Neutrophil (primary cell): ENCODE measurements at regions not wholly inside any gene's neighbourhood (a gene's known extent, or its start where the extent isn't known, plus 50 kb on each side); places are given as distances from the start of the nearest gene placed in this dataset.

Experiments
- H3K27ac ChIP-seq: fragments of 200-600 bp; sonication (generic); 2 replicates; pipeline ENCODE4 v1.5.1; 2016; ENCODE audit warnings: mild to moderate bottlenecking, moderate library complexity
- H3K27me3 ChIP-seq: fragments of 200-600 bp; sonication (generic); 2 replicates; pipeline ENCODE4 v1.6.0; 2016; ENCODE audit warnings: mild to moderate bottlenecking
- H3K36me3 ChIP-seq: fragments of 200-600 bp; sonication (generic); 2 replicates; pipeline ENCODE4 v1.5.1; 2017
- H3K4me1 ChIP-seq, 2 experiments: fragments of 200-600 bp in 1 of 2; sonication (generic) in 1 of 2; 1 replicate in 1 of 2; 2 replicates in 1 of 2; pipeline versions ENCODE4 v1.5.1 to v1.6.1; 2013 to 2016; ENCODE audit warnings: low read depth in 1 of 2, low read length in 1 of 2, mild to moderate bottlenecking in 1 of 2, moderate library complexity in 1 of 2; ENCODE audit not compliant: control insufficient read depth in 1 of 2, insufficient read depth in 1 of 2
- H3K4me3 ChIP-seq, 2 experiments: fragments of 200-600 bp in 1 of 2; sonication (generic) in 1 of 2; 1 replicate in 1 of 2; 2 replicates in 1 of 2; pipeline ENCODE4 v1.5.1; 2013 to 2016; ENCODE audit warnings: low read depth in 1 of 2, low read length in 1 of 2, mild to moderate bottlenecking in 1 of 2, moderate library complexity in 1 of 2
- H3K9me3 ChIP-seq: fragments of 200-600 bp; sonication (generic); 2 replicates; pipeline ENCODE4 v1.5.1; 2016
- TF ChIP-seq, protein P1 (sequence below): fragments of 200-600 bp; sonication (generic); IDR thresholded peaks from 2 replicates; pipeline ENCODE4 v1.5.1; 2016; ENCODE audit warnings: antibody characterized with exemption

DNA sequence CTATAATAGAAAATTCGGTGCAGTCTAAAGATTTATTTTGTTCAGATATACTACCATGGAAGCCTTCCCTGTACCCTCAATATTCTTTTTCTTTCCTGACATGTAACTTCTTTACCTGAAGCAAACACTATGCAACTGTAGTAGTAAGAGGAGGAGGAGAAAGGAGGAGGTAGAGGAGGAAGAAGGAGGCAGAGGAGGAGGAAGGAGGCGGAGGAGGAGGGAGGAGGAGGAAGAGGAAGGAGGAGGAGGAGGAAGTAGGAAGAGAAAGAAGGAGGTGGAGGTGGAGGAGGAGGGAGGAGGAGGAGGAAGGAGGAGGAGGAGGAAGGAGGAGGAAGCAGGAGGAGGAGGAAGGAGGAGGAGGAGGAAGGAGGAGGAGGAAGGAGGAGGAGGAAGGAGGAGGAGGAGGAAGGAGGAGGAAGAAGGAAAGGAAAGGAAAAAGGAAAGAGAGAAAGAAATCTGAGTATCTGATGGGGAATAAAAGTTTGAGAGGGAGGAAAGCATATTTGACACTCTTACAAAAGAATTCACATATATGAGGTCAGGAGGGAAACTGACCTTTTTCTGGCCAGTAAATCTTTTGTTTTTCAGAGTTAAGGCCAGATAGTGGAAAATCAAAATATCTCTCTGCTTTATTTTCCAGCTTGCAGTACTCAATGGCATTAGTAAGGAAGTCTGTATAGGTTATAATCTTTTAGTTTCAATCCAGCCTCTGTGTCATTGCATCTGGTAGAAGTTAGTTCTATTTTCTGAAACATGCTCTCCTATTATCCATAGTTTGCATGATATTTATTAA is 114.5 kb upstream of the LPAR1 start:
- no peaks in the 10 kb centered on the region for H3K36me3 ChIP-seq
- H3K4me1 ChIP-seq = peaks cover 21 to 23% of the 10 kb centered on the region in 2 experiments
- H3K9me3 ChIP-seq = no peaks in the 10 kb centered on the region
- H3K27ac ChIP-seq = peak overlapping the region; percentile 57
- no peaks in the 10 kb centered on the region for H3K27me3 ChIP-seq
- H3K4me3 ChIP-seq = no peak overlapping the region
- TF ChIP-seq, protein P1, sequence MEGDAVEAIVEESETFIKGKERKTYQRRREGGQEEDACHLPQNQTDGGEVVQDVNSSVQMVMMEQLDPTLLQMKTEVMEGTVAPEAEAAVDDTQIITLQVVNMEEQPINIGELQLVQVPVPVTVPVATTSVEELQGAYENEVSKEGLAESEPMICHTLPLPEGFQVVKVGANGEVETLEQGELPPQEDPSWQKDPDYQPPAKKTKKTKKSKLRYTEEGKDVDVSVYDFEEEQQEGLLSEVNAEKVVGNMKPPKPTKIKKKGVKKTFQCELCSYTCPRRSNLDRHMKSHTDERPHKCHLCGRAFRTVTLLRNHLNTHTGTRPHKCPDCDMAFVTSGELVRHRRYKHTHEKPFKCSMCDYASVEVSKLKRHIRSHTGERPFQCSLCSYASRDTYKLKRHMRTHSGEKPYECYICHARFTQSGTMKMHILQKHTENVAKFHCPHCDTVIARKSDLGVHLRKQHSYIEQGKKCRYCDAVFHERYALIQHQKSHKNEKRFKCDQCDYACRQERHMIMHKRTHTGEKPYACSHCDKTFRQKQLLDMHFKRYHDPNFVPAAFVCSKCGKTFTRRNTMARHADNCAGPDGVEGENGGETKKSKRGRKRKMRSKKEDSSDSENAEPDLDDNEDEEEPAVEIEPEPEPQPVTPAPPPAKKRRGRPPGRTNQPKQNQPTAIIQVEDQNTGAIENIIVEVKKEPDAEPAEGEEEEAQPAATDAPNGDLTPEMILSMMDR = no peak

DNA sequence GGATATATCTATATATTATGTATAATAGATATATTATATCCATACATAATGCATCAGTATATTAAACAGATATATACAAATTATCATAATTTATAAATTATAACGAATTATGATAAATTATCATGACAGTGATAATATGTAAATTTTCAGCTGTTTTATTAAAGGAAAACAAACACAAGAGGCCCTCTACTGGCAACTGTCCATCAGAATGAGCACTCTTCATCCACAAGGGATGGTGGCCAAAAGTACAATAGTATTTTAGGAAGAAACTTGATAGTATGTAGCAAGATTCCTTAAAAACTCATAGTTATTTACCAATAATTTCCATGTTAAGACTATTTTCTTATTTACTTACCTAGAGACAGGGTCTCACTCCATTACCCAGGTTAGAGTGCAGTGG is 113.3 kb upstream of the LPAR1 start:
- peak overlapping the region; percentile 26 for H3K27ac ChIP-seq
- H3K27me3 ChIP-seq = no peaks in the 10 kb centered on the region
- peaks cover 21 to 23% of the 10 kb centered on the region in 2 experiments for H3K4me1 ChIP-seq
- no peak overlapping the region for H3K4me3 ChIP-seq
- TF ChIP-seq, protein P1 = no peak
- no peaks in the 10 kb centered on the region for H3K9me3 ChIP-seq
- H3K36me3 ChIP-seq = no peaks in the 10 kb centered on the region

DNA sequence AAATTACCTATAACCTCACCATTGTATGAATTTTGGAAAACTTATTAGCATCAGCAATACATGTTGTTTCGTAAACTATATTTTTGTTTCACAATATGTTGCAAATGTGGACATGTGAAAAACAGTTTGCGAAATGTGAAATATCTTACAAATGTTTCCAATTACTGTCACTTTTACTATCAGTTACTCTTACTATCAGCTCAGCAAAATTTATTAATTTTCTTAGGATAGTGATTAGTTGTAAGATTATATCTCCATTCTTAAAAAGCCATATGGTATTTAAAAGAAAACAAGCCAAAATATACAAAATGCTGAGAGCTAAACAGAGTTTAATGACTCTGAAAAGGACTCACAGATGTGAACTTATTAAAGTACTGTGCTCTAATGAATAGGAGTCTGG is 111.9 kb upstream of the LPAR1 start:
- no peaks in the 10 kb centered on the region for H3K27me3 ChIP-seq

DNA sequence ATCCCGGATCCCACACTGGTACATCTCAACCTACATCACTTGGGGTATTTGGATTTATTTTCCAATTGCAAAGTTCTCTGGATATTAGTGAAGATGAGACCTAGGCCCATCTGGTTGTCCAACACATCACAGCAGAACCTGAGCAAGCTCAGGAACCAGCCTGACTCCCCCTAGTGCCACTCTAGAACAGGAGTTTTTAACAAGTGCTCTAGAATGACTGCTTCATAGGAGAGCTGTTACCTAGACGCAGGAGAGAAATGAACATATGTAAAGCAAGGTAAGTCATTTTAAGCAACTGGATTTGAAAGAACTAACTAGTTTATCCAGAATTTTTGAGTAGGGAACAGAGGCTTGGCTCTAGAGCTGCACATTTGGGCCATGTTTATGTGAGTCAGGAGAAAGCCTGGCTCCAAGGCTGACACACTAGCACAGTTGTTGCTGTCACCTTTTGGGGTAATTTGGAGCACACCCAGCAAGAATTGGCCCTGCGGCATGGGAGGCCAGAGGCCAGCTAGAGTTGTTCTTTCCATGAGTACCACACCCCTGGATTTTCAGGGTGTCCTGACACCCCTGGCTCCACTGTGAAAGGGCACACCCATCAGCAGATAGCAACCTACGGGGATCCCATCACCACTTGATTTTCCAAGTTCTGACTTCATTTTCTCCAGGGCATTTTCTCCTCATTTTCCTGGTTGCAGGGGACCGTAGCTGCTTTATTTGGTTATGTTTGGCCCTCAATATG is 110.9 kb upstream of the LPAR1 start:
- H3K36me3 ChIP-seq = no peaks in the 10 kb centered on the region
- TF ChIP-seq, protein P1 = no peak
- no peak overlapping the region for H3K4me3 ChIP-seq
- H3K9me3 ChIP-seq = no peaks in the 10 kb centered on the region
- H3K27me3 ChIP-seq = no peaks in the 10 kb centered on the region
- H3K27ac ChIP-seq = no peak overlapping the region
- H3K4me1 ChIP-seq = peaks cover 21 to 23% of the 10 kb centered on the region in 2 experiments

More for the DNA sequence above, 111.9 kb upstream of the LPAR1 start:
- no peaks in the 10 kb centered on the region for H3K36me3 ChIP-seq
- no peak overlapping the region for H3K4me3 ChIP-seq
- H3K27ac ChIP-seq = peak overlapping the region; percentile 23
- TF ChIP-seq, protein P1 = no peak
- H3K4me1 ChIP-seq = peaks cover 21 to 23% of the 10 kb centered on the region in 2 experiments
- no peaks in the 10 kb centered on the region for H3K9me3 ChIP-seq

DNA sequence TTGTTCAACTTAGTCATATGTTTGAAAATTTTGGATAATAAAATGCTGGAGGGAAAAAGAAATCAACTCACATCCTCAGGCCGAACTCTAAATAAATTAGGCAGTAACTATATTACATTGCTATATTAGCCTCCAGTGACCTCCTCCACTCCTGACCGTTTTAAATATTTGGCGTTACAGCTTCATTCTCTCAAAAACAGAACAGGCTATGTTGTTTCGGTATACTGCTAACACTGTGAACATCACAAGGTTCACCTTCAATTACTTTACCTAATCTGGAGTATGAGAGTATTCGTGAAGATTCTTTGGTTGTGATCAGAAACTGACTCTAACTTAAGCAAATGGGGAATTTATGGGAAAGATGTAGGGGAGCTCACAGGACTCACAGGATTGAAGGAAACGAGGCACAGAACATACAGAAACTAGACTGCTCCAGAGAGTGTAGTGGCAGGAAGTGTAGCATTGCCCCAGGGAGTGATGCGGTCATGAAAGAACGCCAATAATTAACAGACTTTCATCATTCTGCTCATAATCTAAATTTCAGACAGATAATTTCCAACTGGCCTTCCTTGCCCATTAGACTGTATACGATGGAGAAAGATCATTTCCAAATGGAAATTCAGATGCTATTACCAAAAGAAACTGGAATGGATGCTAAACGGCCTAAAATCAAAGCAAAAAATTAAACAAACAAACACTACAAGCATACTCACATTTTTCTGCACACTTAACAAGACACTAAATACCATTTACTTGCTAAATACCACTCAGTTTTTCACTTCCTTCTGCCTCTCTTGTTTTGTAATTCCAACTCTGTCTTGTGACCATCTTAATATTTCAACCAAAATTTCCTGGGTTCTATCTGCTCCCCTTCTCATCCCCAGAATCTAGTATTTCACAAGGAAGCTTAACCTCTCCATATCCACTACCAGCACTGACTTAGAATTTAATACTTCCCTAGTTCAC is 110.1 kb upstream of the LPAR1 start:
- Histone ChIP-seq H3K27ac (no peak overlapping the region), H3K36me3 (no peaks in the 10 kb centered on the region), H3K4me3 (no peak overlapping the region), H3K27me3 (no peaks in the 10 kb centered on the region), H3K4me1 (peaks cover 21 to 23% of the 10 kb centered on the region in 2 experiments), H3K9me3 (no peaks in the 10 kb centered on the region)
- TF ChIP-seq, protein P1 = no peak
